ENCODE measurements at regions not wholly inside any gene's neighbourhood (a gene's known extent, or its start where the extent isn't known, plus 50 kb on each side); places are given as distances from the start of the nearest gene placed in this dataset.

Small RNA genes in the stretch of these regions (small RNA-seq; reads per million reads assigned to genes)
- gene MIR551B (0.13 to 1.4 (median 0.32) reads per million in 4 donors), gene RNU2-20P (0 to 0.11 (median 0) reads per million in 4 donors)

All from upper lobe of left lung (tissue), 4 donors.